ENCODE measurements at regions not wholly inside any gene's neighbourhood (a gene's known extent, or its start where the extent isn't known, plus 50 kb on each side); places are given as distances from the start of the nearest gene placed in this dataset.

- H3K9ac ChIP-seq (ENCODE audit: low read depth in 1 of 2, low read length in 2 of 2), result no peak overlapping the region
- no peaks in the 10 kb centered on the region for H3K4me1 ChIP-seq (ENCODE audit: control insufficient read depth in 4 of 4, insufficient read depth in 4 of 4, low read length in 3 of 4)
- no peak overlapping the region for H3K4me3 ChIP-seq (ENCODE audit: low read depth in 1 of 3, low read length in 3 of 3)
- H3K27ac ChIP-seq (ENCODE audit: low read depth in 1 of 2, low read length in 2 of 2), result no peak overlapping the region
- no peak for DNase-seq (ENCODE audit: low spot score)
- peaks cover 0 to 4% (median 0%) of the 10 kb centered on the region in 4 donors for H3K27me3 ChIP-seq (ENCODE audit: control insufficient read depth in 4 of 4, insufficient read depth in 4 of 4, low read length in 3 of 4)
- WGBS, result 87% methylated on average over 12 of the region's 12 CpGs
- TF ChIP-seq, protein P1, sequence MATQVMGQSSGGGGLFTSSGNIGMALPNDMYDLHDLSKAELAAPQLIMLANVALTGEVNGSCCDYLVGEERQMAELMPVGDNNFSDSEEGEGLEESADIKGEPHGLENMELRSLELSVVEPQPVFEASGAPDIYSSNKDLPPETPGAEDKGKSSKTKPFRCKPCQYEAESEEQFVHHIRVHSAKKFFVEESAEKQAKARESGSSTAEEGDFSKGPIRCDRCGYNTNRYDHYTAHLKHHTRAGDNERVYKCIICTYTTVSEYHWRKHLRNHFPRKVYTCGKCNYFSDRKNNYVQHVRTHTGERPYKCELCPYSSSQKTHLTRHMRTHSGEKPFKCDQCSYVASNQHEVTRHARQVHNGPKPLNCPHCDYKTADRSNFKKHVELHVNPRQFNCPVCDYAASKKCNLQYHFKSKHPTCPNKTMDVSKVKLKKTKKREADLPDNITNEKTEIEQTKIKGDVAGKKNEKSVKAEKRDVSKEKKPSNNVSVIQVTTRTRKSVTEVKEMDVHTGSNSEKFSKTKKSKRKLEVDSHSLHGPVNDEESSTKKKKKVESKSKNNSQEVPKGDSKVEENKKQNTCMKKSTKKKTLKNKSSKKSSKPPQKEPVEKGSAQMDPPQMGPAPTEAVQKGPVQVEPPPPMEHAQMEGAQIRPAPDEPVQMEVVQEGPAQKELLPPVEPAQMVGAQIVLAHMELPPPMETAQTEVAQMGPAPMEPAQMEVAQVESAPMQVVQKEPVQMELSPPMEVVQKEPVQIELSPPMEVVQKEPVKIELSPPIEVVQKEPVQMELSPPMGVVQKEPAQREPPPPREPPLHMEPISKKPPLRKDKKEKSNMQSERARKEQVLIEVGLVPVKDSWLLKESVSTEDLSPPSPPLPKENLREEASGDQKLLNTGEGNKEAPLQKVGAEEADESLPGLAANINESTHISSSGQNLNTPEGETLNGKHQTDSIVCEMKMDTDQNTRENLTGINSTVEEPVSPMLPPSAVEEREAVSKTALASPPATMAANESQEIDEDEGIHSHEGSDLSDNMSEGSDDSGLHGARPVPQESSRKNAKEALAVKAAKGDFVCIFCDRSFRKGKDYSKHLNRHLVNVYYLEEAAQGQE (IDR thresholded peaks at IDR 0.05), result no peak
- TF ChIP-seq EGR1 (IDR thresholded peaks at IDR 0.05; ENCODE audit: low read depth in 2 of 2) (no peak), FOXA1 (IDR thresholded peaks at IDR 0.05) (no peak), GABPA (IDR thresholded peaks at IDR 0.05 in 1 of 2, conservative IDR thresholded peaks at IDR 0.05 in 1 of 2) (no peak), RAD21 (IDR thresholded peaks at IDR 0.05) (no peak), HNF4G (IDR thresholded peaks at IDR 0.05) (no peak), YY1 (IDR thresholded peaks at IDR 0.05) (no peak), JUND (IDR thresholded peaks at IDR 0.05) (no peak), FOXA2 (IDR thresholded peaks at IDR 0.05) (no peak), SP1 (IDR thresholded peaks at IDR 0.05) (no peak), CTCF (IDR thresholded peaks at IDR 0.05; ENCODE audit: low read depth, low read length, missing input control) (no peak)
- TF ChIP-seq, protein P2, sequence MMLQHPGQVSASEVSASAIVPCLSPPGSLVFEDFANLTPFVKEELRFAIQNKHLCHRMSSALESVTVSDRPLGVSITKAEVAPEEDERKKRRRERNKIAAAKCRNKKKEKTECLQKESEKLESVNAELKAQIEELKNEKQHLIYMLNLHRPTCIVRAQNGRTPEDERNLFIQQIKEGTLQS (IDR thresholded peaks at IDR 0.05), result no peak
- TF ChIP-seq, protein P3, sequence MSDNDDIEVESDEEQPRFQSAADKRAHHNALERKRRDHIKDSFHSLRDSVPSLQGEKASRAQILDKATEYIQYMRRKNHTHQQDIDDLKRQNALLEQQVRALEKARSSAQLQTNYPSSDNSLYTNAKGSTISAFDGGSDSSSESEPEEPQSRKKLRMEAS (IDR thresholded peaks at IDR 0.05), result no peak
- no peaks in the 10 kb centered on the region for H3K36me3 ChIP-seq (ENCODE audit: control insufficient read depth in 4 of 4, insufficient read depth in 3 of 4, low read depth in 1 of 4, low read length in 3 of 4)
- H3K9me3 ChIP-seq (ENCODE audit: control insufficient read depth in 4 of 4, low read length in 3 of 4), result no peaks in the 10 kb centered on the region
Measured at GRCh38 chr10:128499956-128500355, 373.7 kb upstream of the MKI67 start.

GRCh38 chr10:128500642-128501041, 374.4 kb upstream of the MKI67 start:
- WGBS, result 91% methylated on average over 18 of the region's 18 CpGs
- no peak for DNase-seq (ENCODE audit: low spot score)

More at GRCh38 chr10:128500642-128501041, 374.4 kb upstream of the MKI67 start:
- TF ChIP-seq, protein P1 (IDR thresholded peaks at IDR 0.05), result no peak
- TF ChIP-seq RXRA (IDR thresholded peaks at IDR 0.05), result no peak
- TF ChIP-seq TAF1 (conservative IDR thresholded peaks at IDR 0.05), result no peak
- no peak for TF ChIP-seq CTCF (IDR thresholded peaks at IDR 0.05; ENCODE audit: low read depth, low read length, missing input control)
- TF ChIP-seq, protein P3 (IDR thresholded peaks at IDR 0.05), result no peak
- TF ChIP-seq HNF4A (conservative IDR thresholded peaks at IDR 0.05), result no peak
- no peak for TF ChIP-seq RAD21 (IDR thresholded peaks at IDR 0.05)
- TF ChIP-seq HNF4G (IDR thresholded peaks at IDR 0.05), result no peak
- no peak for TF ChIP-seq FOXA2 (IDR thresholded peaks at IDR 0.05)
- no peak for TF ChIP-seq FOXA1 (IDR thresholded peaks at IDR 0.05)
- TF ChIP-seq, protein P2 (IDR thresholded peaks at IDR 0.05), result no peak
- TF ChIP-seq GABPA (IDR thresholded peaks at IDR 0.05 in 1 of 2, conservative IDR thresholded peaks at IDR 0.05 in 1 of 2), result no peak
- TF ChIP-seq YY1 (IDR thresholded peaks at IDR 0.05), result no peak
- TF ChIP-seq SP1 (IDR thresholded peaks at IDR 0.05), result no peak
- TF ChIP-seq JUND (IDR thresholded peaks at IDR 0.05), result no peak
- no peak overlapping the region for H3K27ac ChIP-seq (ENCODE audit: low read depth in 1 of 2, low read length in 2 of 2)
- H3K36me3 ChIP-seq (ENCODE audit: control insufficient read depth in 4 of 4, insufficient read depth in 3 of 4, low read depth in 1 of 4, low read length in 3 of 4), result no peaks in the 10 kb centered on the region
- no peak overlapping the region for H3K9ac ChIP-seq (ENCODE audit: low read depth in 1 of 2, low read length in 2 of 2)
- peaks cover 0 to 6% (median 0%) of the 10 kb centered on the region in 4 donors for H3K27me3 ChIP-seq (ENCODE audit: control insufficient read depth in 4 of 4, insufficient read depth in 4 of 4, low read length in 3 of 4)
- no peaks in the 10 kb centered on the region for H3K4me1 ChIP-seq (ENCODE audit: control insufficient read depth in 4 of 4, insufficient read depth in 4 of 4, low read length in 3 of 4)
- no peak overlapping the region for H3K4me3 ChIP-seq (ENCODE audit: low read depth in 1 of 3, low read length in 3 of 3)
- H3K9me3 ChIP-seq (ENCODE audit: control insufficient read depth in 4 of 4, low read length in 3 of 4), result no peaks in the 10 kb centered on the region

Measured in liver (tissue), 8 donors.